ENCODE measurements at regions not wholly inside any gene's neighbourhood (a gene's known extent, or its start where the extent isn't known, plus 50 kb on each side); places are given as distances from the start of the nearest gene placed in this dataset.

DNA sequence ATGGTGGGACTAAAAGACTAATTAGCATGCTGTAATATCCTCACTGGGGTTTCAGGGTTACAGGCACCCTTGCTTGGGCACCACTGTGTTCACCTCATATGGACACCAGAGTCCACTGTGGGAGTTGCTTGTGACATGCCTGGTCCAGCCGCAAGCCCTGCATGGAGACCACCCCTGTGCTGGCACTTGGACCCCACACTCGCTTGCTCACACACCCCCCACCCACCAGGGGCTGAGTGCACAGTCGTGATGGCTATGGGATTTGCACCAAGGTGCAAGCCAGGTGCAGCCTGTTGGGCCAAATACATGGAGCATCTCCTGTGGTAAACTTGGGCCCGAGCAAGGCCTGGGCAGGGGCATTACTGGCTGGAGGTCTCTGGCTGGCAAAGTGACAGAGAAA is 129.1 kb downstream of the SYT10 start:
- Histone ChIP-seq H3K9me3 (peaks cover 0 to 21% (median 2%) of the 10 kb centered on the region in 8 donors), H3K36me3 (no peaks in the 10 kb centered on the region), H3K27me3 (replicated peaks in 1 of 7) (no peaks in the 10 kb centered on the region), H3K4me3 (no peak overlapping the region), H3K4me1 (no peaks in the 10 kb centered on the region), H3K27ac (no peak overlapping the region)
- no peak for DNase-seq
- WGBS, 5 donors: 72 to 83% (median 76%) methylated on average over 2 to 4 of the region's 4 CpGs
- TF ChIP-seq POLR2AphosphoS5 (IDR thresholded peaks at IDR 0.05) (no peak), POLR2A (IDR thresholded peaks at IDR 0.05) (no peak)
- TF ChIP-seq, protein P1, sequence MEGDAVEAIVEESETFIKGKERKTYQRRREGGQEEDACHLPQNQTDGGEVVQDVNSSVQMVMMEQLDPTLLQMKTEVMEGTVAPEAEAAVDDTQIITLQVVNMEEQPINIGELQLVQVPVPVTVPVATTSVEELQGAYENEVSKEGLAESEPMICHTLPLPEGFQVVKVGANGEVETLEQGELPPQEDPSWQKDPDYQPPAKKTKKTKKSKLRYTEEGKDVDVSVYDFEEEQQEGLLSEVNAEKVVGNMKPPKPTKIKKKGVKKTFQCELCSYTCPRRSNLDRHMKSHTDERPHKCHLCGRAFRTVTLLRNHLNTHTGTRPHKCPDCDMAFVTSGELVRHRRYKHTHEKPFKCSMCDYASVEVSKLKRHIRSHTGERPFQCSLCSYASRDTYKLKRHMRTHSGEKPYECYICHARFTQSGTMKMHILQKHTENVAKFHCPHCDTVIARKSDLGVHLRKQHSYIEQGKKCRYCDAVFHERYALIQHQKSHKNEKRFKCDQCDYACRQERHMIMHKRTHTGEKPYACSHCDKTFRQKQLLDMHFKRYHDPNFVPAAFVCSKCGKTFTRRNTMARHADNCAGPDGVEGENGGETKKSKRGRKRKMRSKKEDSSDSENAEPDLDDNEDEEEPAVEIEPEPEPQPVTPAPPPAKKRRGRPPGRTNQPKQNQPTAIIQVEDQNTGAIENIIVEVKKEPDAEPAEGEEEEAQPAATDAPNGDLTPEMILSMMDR (IDR thresholded peaks at IDR 0.05 in 8 of 11, conservative IDR thresholded peaks at IDR 0.05 in 3 of 11): no peak
- intact Hi-C loops (cut with DNase I; ENCODE audit: low total_unique reads): no loop called here

DNA sequence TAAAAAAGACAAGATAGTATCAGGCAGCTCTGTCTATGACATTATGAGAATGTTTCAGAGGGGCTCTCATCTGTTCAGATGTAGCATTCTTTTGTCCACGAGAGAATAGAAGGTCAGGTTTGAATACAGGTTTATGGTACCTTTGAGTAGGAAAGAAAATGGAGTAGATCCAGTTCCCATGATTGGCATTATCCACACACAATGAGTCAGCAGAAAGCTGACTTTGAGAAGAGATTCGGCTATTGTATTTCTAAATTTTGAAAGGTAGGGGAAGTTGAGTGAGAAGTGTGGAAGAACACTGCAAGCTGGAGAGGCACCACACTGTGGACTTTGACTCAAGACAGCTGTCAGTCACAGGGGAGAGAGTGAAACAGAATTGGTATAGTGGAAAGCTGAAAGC is 135.4 kb downstream of the SYT10 start:
- no peak for DNase-seq
- no peaks in the 10 kb centered on the region for H3K4me1 ChIP-seq
- H3K9me3 ChIP-seq: peaks cover 0 to 25% (median 3%) of the 10 kb centered on the region in 8 donors
- no peak overlapping the region for H3K4me3 ChIP-seq
- no peak overlapping the region for H3K27ac ChIP-seq
- intact Hi-C loops (cut with DNase I; ENCODE audit: low total_unique reads): no loop called here
- no peaks in the 10 kb centered on the region for H3K36me3 ChIP-seq
- no peaks in the 10 kb centered on the region for H3K27me3 ChIP-seq (replicated peaks in 1 of 7)
- 58 to 74% (median 70%) methylated on average over 2 of the region's 2 CpGs for WGBS, 5 donors
- TF ChIP-seq, protein P1 (IDR thresholded peaks at IDR 0.05 in 8 of 11, conservative IDR thresholded peaks at IDR 0.05 in 3 of 11): no peak
- TF ChIP-seq POLR2A (IDR thresholded peaks at IDR 0.05) (no peak), POLR2AphosphoS5 (IDR thresholded peaks at IDR 0.05) (no peak)

DNA sequence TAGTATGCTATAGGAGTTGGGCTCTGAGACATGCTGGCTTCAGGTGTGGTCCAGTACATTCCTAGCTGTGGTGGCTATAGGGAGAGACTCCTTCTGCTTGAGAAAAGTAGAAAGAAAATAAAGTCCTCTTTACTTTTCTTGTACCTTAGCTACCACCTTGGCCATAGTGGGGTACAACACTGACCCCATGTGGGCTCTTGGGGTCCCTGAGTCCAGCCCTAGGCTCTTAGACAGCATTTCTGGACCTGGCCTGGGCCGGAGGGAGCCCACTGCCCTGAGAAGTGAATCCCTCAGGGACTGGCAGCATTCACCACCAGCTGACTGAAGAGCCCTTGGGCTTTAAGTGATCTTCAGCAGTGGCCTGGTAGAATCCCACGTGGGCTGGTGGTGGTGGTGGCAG is 143.1 kb downstream of the SYT10 start:
- H3K36me3 ChIP-seq: no peaks in the 10 kb centered on the region
- intact Hi-C loops (cut with DNase I; ENCODE audit: low total_unique reads): no loop called here
- H3K4me3 ChIP-seq: no peak overlapping the region
- TF ChIP-seq, protein P1 (IDR thresholded peaks at IDR 0.05 in 8 of 11, conservative IDR thresholded peaks at IDR 0.05 in 3 of 11): no peak
- TF ChIP-seq POLR2A (IDR thresholded peaks at IDR 0.05) (no peak), POLR2AphosphoS5 (IDR thresholded peaks at IDR 0.05) (no peak)
- H3K27ac ChIP-seq: no peak overlapping the region
- 20 to 46% (median 41%) methylated on average over 2 of the region's 2 CpGs for WGBS, 5 donors
- DNase-seq: no peak
- peaks cover 2 to 56% (median 24%) of the 10 kb centered on the region in 8 donors for H3K9me3 ChIP-seq
- no peaks in the 10 kb centered on the region for H3K4me1 ChIP-seq
- H3K27me3 ChIP-seq (replicated peaks in 1 of 7): no peaks in the 10 kb centered on the region

DNA sequence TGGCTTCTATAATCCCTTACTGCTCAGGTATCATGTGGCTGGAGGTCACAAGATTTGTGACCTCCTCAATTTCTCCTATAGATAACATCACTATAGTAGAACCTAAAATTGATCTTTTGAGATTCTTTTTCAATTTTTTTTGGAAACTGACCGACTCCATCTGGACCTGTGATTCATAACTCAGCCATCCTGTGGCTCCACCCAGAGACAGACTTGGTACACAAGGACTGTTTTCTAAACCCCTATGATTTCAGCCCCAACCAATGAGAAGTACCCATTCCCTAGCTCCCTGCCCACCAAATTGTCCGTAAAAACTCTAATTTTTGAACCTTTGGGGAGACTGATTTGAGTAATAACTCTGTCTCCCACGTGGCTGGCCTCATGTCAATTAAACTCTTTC is 148.9 kb downstream of the SYT10 start:
- Histone ChIP-seq H3K36me3 (no peaks in the 10 kb centered on the region), H3K27me3 (replicated peaks in 1 of 7) (no peaks in the 10 kb centered on the region), H3K4me1 (no peaks in the 10 kb centered on the region), H3K9me3 (peaks cover 0 to 5% (median 0%) of the 10 kb centered on the region in 8 donors), H3K27ac (no peak overlapping the region), H3K4me3 (no peak overlapping the region)
- 47 to 60% (median 48%) methylated on average over 3 of the region's 3 CpGs for WGBS, 5 donors
- TF ChIP-seq POLR2A (IDR thresholded peaks at IDR 0.05): no peak
- intact Hi-C loops (cut with DNase I; ENCODE audit: low total_unique reads): no loop called here
- DNase-seq: no peak

DNA sequence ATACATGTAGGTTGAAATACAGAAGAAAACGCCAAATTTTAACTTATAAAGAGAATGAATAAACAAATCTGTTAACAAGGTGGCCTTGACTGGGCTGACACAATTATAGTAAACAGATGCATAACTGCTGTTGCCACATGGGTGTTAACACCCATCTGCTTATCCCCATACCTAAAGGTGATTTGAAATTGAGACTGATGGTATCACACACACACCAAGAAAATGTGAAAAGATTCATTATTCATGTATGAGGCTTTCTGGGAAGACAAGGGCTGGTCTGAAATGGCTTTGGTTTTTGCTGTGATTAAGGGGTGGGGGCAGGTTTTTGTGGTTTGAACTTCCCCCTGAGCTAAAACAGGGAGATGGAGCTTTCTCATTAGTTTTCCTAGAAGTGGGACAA is 156.6 kb downstream of the SYT10 start:
- Histone ChIP-seq H3K27ac (no peak overlapping the region), H3K27me3 (replicated peaks in 1 of 7) (no peaks in the 10 kb centered on the region), H3K4me3 (no peak overlapping the region), H3K9me3 (peaks cover 0 to 69% (median 36%) of the 10 kb centered on the region in 8 donors), H3K36me3 (no peaks in the 10 kb centered on the region), H3K4me1 (no peaks in the 10 kb centered on the region)
- no peak for DNase-seq
- 79 to 92% (median 89%) methylated on average over 1 of the region's 1 CpG for WGBS, 5 donors
- intact Hi-C loops (cut with DNase I; ENCODE audit: low total_unique reads): no loop called here
- TF ChIP-seq, protein P1 (IDR thresholded peaks at IDR 0.05 in 8 of 11, conservative IDR thresholded peaks at IDR 0.05 in 3 of 11): no peak
- TF ChIP-seq POLR2AphosphoS5 (IDR thresholded peaks at IDR 0.05) (no peak), POLR2A (IDR thresholded peaks at IDR 0.05) (no peak)

Data from spleen (tissue), 11 donors.